WTC11 (cell line): ENCODE measurements at regions not wholly inside any gene's neighbourhood (a gene's known extent, or its start where the extent isn't known, plus 50 kb on each side); places are given as distances from the start of the nearest gene placed in this dataset.

Source experiments
- SP1 ChIP-seq: sonication (generic); formaldehyde crosslinking; conservative IDR thresholded peaks from 2 replicates; pipeline ENCODE4 v1.8.1; 2022; ENCODE audit warnings: missing genetic modification reagents
- ZNF232 ChIP-seq: sonication (generic); formaldehyde crosslinking; IDR thresholded peaks from 2 replicates; pipeline ENCODE4 v1.8.0; 2022; ENCODE audit warnings: mild to moderate bottlenecking, missing genetic modification reagents
- TF ChIP-seq, protein P1 (sequence below): fragments of 200-600 bp; IDR thresholded peaks from 2 replicates; pipeline ENCODE4 v1.8.0; 2022; ENCODE audit warnings: antibody characterized with exemption

- TF ChIP-seq ZNF232 (CRISPR knock-in tag) (no peak), SP1 (CRISPR knock-in tag) (no peak)
- TF ChIP-seq, protein P1, sequence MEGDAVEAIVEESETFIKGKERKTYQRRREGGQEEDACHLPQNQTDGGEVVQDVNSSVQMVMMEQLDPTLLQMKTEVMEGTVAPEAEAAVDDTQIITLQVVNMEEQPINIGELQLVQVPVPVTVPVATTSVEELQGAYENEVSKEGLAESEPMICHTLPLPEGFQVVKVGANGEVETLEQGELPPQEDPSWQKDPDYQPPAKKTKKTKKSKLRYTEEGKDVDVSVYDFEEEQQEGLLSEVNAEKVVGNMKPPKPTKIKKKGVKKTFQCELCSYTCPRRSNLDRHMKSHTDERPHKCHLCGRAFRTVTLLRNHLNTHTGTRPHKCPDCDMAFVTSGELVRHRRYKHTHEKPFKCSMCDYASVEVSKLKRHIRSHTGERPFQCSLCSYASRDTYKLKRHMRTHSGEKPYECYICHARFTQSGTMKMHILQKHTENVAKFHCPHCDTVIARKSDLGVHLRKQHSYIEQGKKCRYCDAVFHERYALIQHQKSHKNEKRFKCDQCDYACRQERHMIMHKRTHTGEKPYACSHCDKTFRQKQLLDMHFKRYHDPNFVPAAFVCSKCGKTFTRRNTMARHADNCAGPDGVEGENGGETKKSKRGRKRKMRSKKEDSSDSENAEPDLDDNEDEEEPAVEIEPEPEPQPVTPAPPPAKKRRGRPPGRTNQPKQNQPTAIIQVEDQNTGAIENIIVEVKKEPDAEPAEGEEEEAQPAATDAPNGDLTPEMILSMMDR: peak; percentile 79
These were observed 348.5 kb downstream of the MID1IP1 start for GRCh38 chrX:39149761-39150160.
